Dedifferentiated amniotic fluid mesenchymal stem cell (primary cell): ENCODE measurements at regions not wholly inside any gene's neighbourhood (a gene's known extent, or its start where the extent isn't known, plus 50 kb on each side); places are given as distances from the start of the nearest gene placed in this dataset.

Source experiments
- DNase-seq: peaks from one replicate; pipeline ENCODE4 v3.0.0-alpha.2; 2016; ENCODE audit errors: extremely low spot score

- DNase-seq: no peak
Observed at GRCh38 chr5:44868541-44868940, 59.8 kb downstream of the MRPS30 start.

DNA sequence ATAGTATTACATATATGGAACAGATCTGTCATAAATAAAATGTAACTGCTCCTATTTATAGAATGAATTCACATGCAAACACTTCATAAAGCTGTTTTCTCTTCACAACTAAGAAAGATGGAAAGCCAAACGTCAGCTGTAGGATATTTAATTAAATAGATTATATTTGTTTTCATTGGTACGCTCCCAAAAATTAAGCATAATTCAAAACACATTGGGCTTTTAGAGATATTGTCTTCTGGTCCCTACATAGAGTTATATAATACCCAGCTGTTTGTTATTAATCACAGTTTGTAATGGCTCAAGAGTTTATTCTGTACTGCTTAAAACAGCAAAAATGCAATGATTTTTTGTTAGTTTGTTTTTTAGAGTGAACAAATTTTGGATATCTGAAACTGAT is 61.2 kb downstream of the MRPS30 start:
- DNase-seq: no peak

- no peak for DNase-seq
Observed at GRCh38 chr5:44870430-44870829, 61.7 kb downstream of the MRPS30 start.

GRCh38 chr5:44871401-44871800 is 62.7 kb downstream of the MRPS30 start:
- no peak for DNase-seq

- DNase-seq: no peak
Observed at GRCh38 chr5:44875661-44876605, 67.2 kb downstream of the MRPS30 start.

GRCh38 chr5:44881266-44881665 is 72.5 kb downstream of the MRPS30 start:
- no peak for DNase-seq

GRCh38 chr5:44884036-44884435 is 75.3 kb downstream of the MRPS30 start:
- no peak for DNase-seq

DNA sequence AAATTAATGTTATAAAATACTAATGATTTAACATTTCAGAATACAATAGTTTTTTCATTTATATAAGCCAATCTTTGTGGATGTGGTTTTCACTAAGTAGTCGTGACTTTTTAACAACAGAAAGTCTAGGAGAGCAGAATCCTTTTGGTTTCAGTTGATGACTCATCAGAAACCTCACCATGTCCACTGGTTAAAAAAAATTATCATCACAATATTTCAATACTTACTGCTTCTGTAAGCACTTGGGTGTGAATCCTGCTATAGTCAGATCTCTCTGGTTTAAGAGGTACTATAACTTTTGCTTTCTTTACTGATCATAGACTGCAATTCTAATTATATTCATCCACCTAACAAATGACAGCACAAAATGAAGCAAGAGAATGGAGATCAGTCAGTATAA is 77.2 kb downstream of the MRPS30 start:
- no peak for DNase-seq

- no peak for DNase-seq
Observed at GRCh38 chr5:44887722-44888121, 79.0 kb downstream of the MRPS30 start.

DNA sequence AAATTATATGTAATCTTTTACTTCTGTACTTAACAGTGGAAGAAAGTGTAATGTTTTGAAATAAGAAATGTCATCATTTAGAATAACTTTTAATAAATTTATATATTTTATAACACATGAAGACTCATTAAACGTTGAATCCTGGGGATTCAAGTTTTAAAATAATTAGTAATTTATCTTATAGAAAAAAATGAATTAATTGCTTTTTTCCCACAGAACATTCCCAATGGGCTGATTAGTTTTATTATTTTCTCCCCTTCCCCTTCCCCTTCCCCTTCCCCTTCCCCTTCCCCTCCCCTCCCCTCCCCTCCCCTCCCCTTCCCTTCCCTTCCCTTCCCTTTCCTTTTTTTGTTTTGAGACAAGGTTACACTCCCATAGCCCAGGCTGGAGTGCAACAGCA is 79.7 kb downstream of the MRPS30 start:
- no peak for DNase-seq

GRCh38 chr5:44891116-44891515 is 82.4 kb downstream of the MRPS30 start:
- DNase-seq: no peak

- DNase-seq: no peak
Observed at GRCh38 chr5:44900273-44900954, 91.7 kb downstream of the MRPS30 start.

DNA sequence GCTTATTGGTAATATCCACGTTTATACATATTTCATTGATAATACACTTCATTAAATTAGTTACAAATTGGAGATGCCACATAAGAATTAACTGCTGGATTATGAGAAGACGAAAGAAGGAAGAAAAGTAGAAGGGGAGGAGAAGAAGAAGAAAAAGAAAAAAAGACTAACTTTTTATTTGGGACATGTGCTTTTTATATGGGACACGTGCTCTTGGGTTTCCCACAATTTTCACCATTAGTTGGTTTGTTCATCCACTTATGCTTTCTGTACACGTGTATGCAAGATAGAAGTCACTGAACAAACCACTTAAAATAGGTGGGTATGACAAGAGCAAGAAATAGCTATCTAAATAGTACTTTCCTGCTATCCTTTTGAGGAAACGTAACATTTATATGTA is 98.6 kb downstream of the MRPS30 start:
- no peak for DNase-seq

DNA sequence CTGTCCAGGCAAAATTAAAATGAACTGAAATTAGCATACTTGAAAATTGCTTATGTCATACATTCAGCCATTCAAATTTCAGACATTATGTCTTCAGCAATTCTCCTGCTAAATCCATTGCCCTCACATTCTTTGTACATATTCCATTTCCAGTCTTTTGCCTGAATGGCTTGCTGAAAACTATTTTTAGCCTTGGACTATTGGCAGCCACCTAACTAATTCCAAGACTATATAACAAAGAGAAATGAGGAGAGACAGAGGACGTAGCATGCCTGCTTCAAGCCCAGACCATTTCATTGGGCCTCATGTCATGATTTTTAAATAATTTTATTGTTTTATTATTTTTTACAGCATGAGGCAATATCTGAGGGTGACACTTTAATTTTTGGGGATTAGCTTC is 100.3 kb downstream of the MRPS30 start:
- no peak for DNase-seq

- no peak for DNase-seq
Observed at GRCh38 chr5:44911501-44911900, 102.8 kb downstream of the MRPS30 start.

DNA sequence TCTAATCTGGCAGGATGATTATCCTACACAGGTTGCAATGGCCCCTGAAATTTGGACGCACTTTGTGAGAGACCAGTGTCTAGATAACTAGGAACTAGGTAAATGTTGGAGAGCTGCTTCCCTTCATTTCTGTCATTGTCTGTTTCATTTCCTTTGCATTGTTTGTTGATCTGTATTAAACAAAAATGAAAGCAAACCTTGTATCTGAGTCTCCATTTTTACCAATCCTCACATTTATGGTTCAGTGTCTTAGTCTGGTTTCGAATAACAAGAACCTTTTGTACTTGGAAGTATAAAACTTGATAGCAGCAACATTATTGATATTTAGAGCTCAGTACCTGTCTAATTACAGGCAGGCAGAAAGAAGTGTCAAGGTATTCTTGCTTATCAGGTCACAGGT is 105.5 kb downstream of the MRPS30 start:
- no peak for DNase-seq

GRCh38 chr5:44919560-44919959 is 110.8 kb downstream of the MRPS30 start:
- DNase-seq: no peak

DNA sequence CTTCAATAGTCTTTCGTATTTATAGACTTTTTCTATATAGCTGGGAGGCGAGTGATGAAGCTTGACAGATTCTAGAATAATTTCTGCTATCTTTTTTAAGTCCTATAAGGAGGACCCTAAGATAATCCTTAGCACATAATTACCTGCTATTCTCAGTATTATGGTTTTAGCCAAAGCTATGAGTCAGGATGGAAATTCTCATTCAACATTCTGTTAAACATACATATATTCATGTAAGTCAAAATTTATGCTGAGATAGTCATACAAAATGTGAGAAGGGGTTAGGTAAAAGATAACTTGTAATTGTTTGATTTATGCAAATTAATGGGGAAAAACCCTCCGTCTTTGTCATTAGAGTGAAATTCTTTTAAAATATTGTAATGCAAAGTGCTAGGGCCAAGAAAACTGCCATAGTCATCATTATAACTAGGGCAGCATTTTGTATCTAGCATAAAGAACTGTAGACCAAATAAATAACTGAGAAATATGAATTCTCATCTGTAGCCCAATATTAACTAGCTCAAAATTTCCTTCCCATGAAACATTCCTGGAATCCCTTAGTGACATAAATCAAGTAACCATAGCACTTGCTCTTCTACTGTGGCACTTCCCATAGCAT is 118.5 kb downstream of the MRPS30 start:
- DNase-seq: no peak

- no peak for DNase-seq
Observed at GRCh38 chr5:44932922-44933585, 124.3 kb downstream of the MRPS30 start.

- DNase-seq: no peak
Observed at GRCh38 chr5:44933686-44934085, 124.9 kb downstream of the MRPS30 start.

GRCh38 chr5:44935262-44935661 is 126.5 kb downstream of the MRPS30 start:
- DNase-seq: no peak

DNA sequence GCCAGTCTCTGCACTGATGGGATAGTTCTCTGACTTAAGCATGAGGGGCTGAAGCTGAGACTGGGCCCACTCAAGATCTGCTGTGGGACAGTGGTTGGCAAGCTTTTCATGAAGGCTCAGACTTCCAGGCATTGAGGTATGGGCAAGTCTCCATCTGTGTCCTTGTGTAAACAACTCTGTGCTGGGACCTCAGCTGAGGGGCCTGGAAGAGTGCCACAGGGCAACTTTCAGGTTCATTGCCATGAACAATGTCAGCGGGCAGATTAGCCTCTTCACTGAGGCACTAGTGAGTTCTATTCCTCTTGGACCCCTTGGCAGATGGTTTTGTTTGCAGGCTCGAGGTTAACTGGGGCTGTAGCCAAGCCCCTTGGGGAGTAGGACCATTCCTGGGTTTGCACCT is 127.1 kb downstream of the MRPS30 start:
- no peak for DNase-seq
